Upper lobe of right lung (tissue), 1 donor: ENCODE measurements at regions not wholly inside any gene's neighbourhood (a gene's known extent, or its start where the extent isn't known, plus 50 kb on each side); places are given as distances from the start of the nearest gene placed in this dataset.

Experiments used
- ATAC-seq: fragments of 200-7000 bp; cut with Tn5 transposase; one replicate; pipeline ENCODE4 v1.9.1; 2020; ENCODE audit warnings: mild to moderate bottlenecking, moderate library complexity
- DNase-seq: peaks from one replicate; pipeline ENCODE4 v3.0.0-alpha.2; 2020
- H3K27ac ChIP-seq: fragments of 200-600 bp; one replicate; pipeline ENCODE4 v1.8.0; 2022
- H3K27me3 ChIP-seq: fragments of 200-600 bp; one replicate; pipeline ENCODE4 v1.8.0; 2022; ENCODE audit warnings: mild to moderate bottlenecking
- H3K36me3 ChIP-seq: fragments of 200-600 bp; one replicate; pipeline ENCODE4 v1.8.0; 2022
- H3K4me1 ChIP-seq: fragments of 200-600 bp; one replicate; pipeline ENCODE4 v1.8.0; 2022
- H3K4me3 ChIP-seq: fragments of 200-600 bp; one replicate; pipeline ENCODE4 v1.8.0; 2022; ENCODE audit warnings: mild to moderate bottlenecking
- H3K9me3 ChIP-seq: fragments of 200-600 bp; one replicate; pipeline ENCODE4 v1.8.0; 2022
- intact Hi-C: fragments of 100-400 bp; cut with DNase I; formaldehyde crosslinking; loops from one replicate; pipeline ENCODE4 v1.11.0; 2022
- TF ChIP-seq, protein P1 (sequence below): fragments of 200-600 bp; IDR thresholded peaks from one replicate; pipeline ENCODE4 v1.8.0; 2022; ENCODE audit warnings: antibody characterized with exemption
- donor health status: DM: no; HTN: yes; CAD: no; lungs with severe emphysema.

DNA sequence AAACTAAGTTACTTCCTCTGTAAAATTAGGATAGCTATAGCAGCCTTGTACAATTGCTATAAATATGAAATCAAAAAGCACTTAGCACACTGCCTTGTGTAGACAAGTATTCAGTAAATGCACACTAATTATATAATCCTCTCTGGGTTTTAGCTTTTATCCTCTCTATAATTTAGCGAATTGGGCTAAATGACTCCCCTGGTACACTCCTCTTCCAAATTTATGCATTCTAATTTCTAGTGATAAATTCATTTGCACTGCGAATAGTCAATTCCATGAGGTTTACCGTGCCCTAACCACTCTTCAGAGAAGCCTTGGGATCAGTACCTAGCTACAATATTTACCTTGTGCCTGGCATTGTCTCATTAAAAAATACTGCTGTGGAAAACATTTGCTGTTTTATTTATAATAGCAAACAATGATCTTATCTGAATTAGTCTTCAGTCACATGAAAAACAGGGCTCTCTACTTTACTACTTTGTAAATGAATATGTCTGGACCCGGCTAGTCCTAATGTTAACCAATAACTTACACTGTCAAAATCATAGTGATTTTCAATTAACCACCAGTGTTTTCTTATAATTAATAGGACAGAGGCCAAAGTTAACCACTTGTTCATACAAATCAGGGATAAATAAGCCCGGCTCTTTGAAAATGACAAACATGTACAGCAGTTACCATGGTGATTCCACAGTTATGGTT is 577.9 kb downstream of the IPMK start:
- no peak for DNase-seq
- Histone ChIP-seq H3K9me3 (no peaks in the 10 kb centered on the region), H3K36me3 (no peaks in the 10 kb centered on the region), H3K4me1 (no peaks in the 10 kb centered on the region), H3K4me3 (no peak overlapping the region), H3K27me3 (no peaks in the 10 kb centered on the region), H3K27ac (no peak overlapping the region)
- TF ChIP-seq, protein P1, sequence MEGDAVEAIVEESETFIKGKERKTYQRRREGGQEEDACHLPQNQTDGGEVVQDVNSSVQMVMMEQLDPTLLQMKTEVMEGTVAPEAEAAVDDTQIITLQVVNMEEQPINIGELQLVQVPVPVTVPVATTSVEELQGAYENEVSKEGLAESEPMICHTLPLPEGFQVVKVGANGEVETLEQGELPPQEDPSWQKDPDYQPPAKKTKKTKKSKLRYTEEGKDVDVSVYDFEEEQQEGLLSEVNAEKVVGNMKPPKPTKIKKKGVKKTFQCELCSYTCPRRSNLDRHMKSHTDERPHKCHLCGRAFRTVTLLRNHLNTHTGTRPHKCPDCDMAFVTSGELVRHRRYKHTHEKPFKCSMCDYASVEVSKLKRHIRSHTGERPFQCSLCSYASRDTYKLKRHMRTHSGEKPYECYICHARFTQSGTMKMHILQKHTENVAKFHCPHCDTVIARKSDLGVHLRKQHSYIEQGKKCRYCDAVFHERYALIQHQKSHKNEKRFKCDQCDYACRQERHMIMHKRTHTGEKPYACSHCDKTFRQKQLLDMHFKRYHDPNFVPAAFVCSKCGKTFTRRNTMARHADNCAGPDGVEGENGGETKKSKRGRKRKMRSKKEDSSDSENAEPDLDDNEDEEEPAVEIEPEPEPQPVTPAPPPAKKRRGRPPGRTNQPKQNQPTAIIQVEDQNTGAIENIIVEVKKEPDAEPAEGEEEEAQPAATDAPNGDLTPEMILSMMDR, result no peak
- no peak for ATAC-seq
- intact Hi-C loops, result no loop called here

DNA sequence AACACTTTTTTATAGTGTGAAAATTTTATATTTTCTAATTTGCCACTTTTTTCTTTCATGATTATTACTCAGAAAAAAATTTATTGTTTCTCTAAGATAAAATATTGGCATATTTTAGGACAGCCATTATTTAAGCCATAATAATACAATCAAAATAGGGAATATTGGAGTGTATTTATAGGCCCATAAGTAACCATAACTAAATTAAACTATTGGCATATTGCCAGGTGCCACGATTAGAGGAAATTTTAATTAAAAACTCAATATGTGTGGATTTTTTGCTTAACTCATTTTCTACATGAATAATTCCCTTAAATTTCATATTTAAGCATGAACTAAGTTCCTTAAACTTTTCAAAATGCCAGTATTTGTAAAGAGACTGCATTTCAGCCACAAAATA is 587.8 kb downstream of the IPMK start:
- intact Hi-C loops, result no loop called here
- no peaks in the 10 kb centered on the region for H3K27me3 ChIP-seq
- no peak overlapping the region for H3K27ac ChIP-seq
- TF ChIP-seq, protein P1, result no peak
- H3K36me3 ChIP-seq, result no peaks in the 10 kb centered on the region
- H3K4me1 ChIP-seq, result no peaks in the 10 kb centered on the region
- DNase-seq, result no peak
- no peak for ATAC-seq
- no peaks in the 10 kb centered on the region for H3K9me3 ChIP-seq
- no peak overlapping the region for H3K4me3 ChIP-seq

DNA sequence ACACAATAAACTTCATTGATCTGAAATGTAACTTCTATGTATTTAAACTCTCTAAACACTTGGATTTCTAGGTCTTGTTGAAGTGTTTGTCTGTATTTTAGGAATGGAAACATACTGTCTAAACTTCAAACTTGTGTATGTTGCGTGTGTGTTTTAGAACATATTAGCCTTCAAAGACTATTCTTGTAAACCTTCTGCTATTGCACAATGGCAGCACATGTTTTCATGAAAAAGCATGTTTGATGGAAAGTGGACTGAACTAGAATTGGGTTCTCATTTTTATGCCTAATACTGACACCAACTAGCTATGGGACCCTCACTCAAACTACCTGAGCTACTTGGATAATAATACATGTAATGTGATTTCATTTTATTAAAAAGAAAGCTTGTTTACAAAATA is 592.6 kb downstream of the IPMK start:
- Histone ChIP-seq H3K36me3 (no peaks in the 10 kb centered on the region), H3K4me1 (no peaks in the 10 kb centered on the region), H3K27me3 (no peaks in the 10 kb centered on the region), H3K9me3 (no peaks in the 10 kb centered on the region), H3K4me3 (no peak overlapping the region), H3K27ac (no peak overlapping the region)
- TF ChIP-seq, protein P1, result no peak
- ATAC-seq, result no peak
- intact Hi-C loops, result no loop called here
- DNase-seq, result no peak

DNA sequence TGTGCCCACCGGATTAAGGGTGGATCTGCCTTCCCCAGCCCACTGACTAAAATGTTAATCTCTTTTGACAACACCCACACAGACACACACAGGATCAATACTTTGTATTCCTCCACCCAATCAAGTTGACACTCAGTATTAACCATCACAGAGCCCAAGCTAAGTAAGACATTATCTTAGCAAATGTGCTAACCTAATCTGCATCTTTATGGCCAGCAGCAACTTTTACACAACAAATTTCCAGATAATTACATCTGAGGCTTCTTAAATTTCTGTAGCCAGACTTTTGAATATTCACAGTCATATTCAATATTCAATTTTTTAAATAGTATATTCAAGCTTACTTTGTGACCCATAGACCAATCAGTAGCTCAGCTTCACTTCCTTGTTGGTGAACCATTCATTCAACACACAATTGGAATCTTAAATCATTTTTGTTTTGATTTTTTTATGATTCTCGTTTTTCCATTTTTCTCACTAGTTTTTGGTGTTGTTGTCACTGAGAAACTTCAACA is 594.2 kb downstream of the IPMK start:
- TF ChIP-seq, protein P1, result no peak
- ATAC-seq (no peak), DNase-seq (no peak)
- H3K27ac ChIP-seq, result no peak overlapping the region
- H3K36me3 ChIP-seq, result no peaks in the 10 kb centered on the region
- H3K4me1 ChIP-seq, result no peaks in the 10 kb centered on the region
- intact Hi-C loops, result no loop called here
- H3K4me3 ChIP-seq, result no peak overlapping the region
- H3K9me3 ChIP-seq, result no peaks in the 10 kb centered on the region
- no peaks in the 10 kb centered on the region for H3K27me3 ChIP-seq

DNA sequence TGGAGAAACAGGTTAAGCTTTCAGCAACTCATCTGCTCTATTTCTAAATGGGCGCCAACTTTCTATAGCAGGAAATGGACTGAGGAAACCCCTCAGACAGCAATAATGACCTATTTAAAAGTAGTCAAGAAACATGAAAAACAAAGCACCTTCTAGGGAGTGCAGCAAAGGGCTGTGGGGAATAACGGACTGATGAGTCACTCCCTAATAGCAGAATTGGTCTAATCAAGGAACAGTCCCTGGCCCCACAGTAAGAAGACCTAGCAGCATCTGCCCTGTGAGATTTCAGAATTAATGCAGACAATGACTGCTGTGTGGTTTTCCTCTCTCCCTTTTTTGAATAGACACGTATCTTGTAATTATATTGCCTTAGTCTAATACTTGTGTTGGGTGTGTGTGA is 602.9 kb downstream of the IPMK start:
- ATAC-seq (no peak), DNase-seq (no peak)
- no peak overlapping the region for H3K4me3 ChIP-seq
- H3K27ac ChIP-seq, result no peak overlapping the region
- H3K36me3 ChIP-seq, result no peaks in the 10 kb centered on the region
- H3K4me1 ChIP-seq, result no peaks in the 10 kb centered on the region
- TF ChIP-seq, protein P1, result no peak
- intact Hi-C loops, result no loop called here
- no peaks in the 10 kb centered on the region for H3K9me3 ChIP-seq
- no peaks in the 10 kb centered on the region for H3K27me3 ChIP-seq
